ENCODE measurements at regions not wholly inside any gene's neighbourhood (a gene's known extent, or its start where the extent isn't known, plus 50 kb on each side); places are given as distances from the start of the nearest gene placed in this dataset.

DNA sequence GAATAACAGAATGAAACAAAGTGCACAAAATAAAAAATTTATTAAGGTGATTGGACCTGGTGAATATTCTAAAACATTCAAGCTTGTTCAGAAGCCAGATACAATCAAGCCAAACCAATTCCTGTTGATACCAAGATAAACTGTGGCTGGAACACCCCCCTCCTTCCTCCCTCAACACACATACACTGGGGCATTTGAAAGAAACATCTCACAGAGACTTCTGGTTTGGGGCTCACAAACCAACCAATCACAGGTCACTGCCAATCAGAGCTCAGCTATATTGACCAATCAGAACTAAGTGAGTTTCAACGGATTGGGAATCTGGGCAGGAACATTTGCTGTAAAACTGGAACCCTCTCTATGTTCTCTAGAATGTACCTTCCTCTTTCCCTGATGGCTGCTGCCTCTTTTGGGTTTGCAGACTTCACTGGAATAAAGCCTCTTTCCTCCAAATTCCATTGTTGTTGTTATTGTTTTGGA lies 340.6 kb upstream of the GOLIM4 start:
- Histone ChIP-seq H3K4me3 (no peak overlapping the region), H3K27me3 (replicated peaks; ENCODE audit: insufficient read depth) (no peaks in the 10 kb centered on the region), H3K4me1 (ENCODE audit: control insufficient read depth in 1 of 2, low read depth in 2 of 2) (no peaks in the 10 kb centered on the region), H3K27ac (no peak overlapping the region), H3K36me3 (no peaks in the 10 kb centered on the region), H3K9me3 (no peaks in the 10 kb centered on the region)
- TF ChIP-seq, protein P1, sequence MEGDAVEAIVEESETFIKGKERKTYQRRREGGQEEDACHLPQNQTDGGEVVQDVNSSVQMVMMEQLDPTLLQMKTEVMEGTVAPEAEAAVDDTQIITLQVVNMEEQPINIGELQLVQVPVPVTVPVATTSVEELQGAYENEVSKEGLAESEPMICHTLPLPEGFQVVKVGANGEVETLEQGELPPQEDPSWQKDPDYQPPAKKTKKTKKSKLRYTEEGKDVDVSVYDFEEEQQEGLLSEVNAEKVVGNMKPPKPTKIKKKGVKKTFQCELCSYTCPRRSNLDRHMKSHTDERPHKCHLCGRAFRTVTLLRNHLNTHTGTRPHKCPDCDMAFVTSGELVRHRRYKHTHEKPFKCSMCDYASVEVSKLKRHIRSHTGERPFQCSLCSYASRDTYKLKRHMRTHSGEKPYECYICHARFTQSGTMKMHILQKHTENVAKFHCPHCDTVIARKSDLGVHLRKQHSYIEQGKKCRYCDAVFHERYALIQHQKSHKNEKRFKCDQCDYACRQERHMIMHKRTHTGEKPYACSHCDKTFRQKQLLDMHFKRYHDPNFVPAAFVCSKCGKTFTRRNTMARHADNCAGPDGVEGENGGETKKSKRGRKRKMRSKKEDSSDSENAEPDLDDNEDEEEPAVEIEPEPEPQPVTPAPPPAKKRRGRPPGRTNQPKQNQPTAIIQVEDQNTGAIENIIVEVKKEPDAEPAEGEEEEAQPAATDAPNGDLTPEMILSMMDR (IDR thresholded peaks at IDR 0.05) = no peak
- ATAC-seq (ENCODE audit: insufficient number of reproducible peaks, low FRiP score, low read depth) = no peak
- DNase-seq (ENCODE audit: low spot score) = no peak

DNA sequence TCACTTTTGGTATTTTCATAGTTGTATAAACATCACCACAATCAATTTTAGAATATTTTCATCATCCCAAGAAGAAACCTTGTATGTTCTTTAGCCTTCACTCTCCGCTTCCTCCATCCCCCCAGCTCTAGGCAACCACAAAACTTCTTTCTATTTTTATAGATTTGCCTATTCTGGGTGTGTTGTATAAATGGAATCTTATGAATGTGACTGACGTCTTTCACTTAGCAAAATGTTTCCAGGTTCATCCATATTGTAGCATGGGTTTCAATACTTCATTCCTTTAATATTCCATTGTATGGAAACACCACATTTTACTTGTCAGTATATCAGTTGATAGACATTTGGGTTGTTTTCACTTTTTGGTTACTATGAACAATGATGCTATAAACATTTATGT lies 335.8 kb upstream of the GOLIM4 start:
- TF ChIP-seq, protein P1 (IDR thresholded peaks at IDR 0.05) = no peak
- ATAC-seq (ENCODE audit: insufficient number of reproducible peaks, low FRiP score, low read depth) = no peak
- H3K36me3 ChIP-seq = no peaks in the 10 kb centered on the region
- no peak overlapping the region for H3K27ac ChIP-seq
- no peaks in the 10 kb centered on the region for H3K27me3 ChIP-seq (replicated peaks; ENCODE audit: insufficient read depth)
- no peak overlapping the region for H3K4me3 ChIP-seq
- H3K9me3 ChIP-seq = no peaks in the 10 kb centered on the region
- H3K4me1 ChIP-seq (ENCODE audit: control insufficient read depth in 1 of 2, low read depth in 2 of 2) = no peaks in the 10 kb centered on the region
- no peak for DNase-seq (ENCODE audit: low spot score)

DNA sequence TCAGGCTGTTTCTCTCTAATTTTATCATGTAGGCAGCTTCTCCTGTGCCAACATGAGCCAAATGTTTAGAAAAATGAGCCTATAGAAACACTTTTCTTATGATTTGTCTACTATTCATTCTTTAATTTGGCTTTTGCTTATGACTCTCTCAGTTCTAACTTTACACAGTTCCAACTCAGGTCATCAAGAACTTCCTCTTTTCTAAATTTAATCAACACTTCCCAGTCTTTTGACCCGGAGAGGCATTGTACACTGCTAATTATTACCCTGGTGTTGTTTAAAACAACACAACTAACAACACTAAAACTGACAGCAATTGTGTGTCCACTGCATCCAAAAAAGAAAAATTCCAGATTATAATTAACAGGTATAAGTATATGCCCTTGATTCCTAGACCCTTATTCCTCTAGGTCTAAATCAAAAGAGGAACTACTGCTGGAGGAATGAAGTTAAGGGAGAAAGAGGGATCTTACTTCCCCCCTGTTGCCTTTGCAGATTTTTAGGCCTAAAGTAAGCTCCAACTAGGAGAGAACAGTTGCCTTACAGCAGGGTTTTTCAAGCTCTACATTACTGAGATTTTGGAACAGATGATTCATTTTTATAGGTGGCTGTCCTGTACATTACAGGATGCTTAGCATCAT lies 332.2 kb upstream of the GOLIM4 start:
- no peaks in the 10 kb centered on the region for H3K9me3 ChIP-seq
- DNase-seq (ENCODE audit: low spot score) (no peak), ATAC-seq (ENCODE audit: insufficient number of reproducible peaks, low FRiP score, low read depth) (no peak)
- no peaks in the 10 kb centered on the region for H3K4me1 ChIP-seq (ENCODE audit: control insufficient read depth in 1 of 2, low read depth in 2 of 2)
- no peaks in the 10 kb centered on the region for H3K36me3 ChIP-seq
- TF ChIP-seq, protein P1 (IDR thresholded peaks at IDR 0.05) = no peak
- H3K27ac ChIP-seq = no peak overlapping the region
- no peaks in the 10 kb centered on the region for H3K27me3 ChIP-seq (replicated peaks; ENCODE audit: insufficient read depth)
- H3K4me3 ChIP-seq = no peak overlapping the region

DNA sequence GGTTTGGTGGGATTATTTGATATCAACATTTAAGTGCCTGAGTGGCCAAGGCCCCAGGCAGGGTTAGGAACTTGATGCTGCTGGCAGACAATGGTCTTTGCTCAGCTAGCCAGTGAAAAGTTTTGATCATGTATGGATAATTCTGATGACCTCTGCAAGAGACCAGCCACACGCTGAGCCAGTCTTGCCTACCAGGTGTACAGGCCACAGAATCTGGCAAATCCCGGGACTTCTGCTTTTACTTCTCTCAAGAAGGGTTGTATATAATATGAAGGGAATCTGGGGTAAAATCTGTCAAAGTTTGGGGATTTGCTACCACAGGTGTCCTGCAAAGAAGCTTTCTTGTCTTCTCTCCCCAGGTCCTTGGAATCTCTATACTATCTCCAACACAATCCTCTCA lies 331.4 kb upstream of the GOLIM4 start:
- no peaks in the 10 kb centered on the region for H3K27me3 ChIP-seq (replicated peaks; ENCODE audit: insufficient read depth)
- TF ChIP-seq, protein P1 (IDR thresholded peaks at IDR 0.05) = no peak
- DNase-seq (ENCODE audit: low spot score) = no peak
- no peak for ATAC-seq (ENCODE audit: insufficient number of reproducible peaks, low FRiP score, low read depth)
- H3K9me3 ChIP-seq = no peaks in the 10 kb centered on the region
- H3K27ac ChIP-seq = no peak overlapping the region
- H3K36me3 ChIP-seq = no peaks in the 10 kb centered on the region
- H3K4me1 ChIP-seq (ENCODE audit: control insufficient read depth in 1 of 2, low read depth in 2 of 2) = no peaks in the 10 kb centered on the region
- no peak overlapping the region for H3K4me3 ChIP-seq

DNA sequence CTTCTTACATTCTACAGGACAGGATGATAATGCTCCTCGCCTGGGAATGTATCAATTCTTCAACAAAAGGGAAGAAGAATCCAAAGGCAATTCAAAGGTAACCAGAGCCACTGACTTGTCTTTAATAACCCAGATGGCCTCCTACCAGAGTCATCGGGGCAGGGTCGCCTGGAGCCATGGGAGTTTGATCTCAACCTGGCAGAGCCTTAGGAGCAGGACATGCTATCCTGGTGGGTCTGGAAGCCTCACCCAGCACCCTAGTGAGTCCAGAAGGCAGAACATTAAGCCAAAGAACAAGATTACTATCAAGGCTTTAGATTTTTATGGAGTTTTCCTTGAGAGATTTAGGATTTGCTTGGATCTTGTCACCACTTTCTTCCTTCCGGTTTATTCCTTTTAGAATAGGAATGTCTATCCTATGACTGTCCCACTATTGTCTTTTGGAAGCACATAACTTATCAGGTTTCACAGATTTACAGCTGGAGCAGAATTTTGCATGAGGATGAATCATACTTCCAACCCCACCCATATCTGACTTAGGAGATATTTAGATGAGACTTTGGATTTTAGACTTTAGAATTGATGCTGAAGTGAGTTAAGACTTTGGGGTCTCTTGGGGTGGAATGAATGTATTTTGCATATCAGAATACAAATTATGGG lies 330.3 kb upstream of the GOLIM4 start:
- no peak for ATAC-seq (ENCODE audit: insufficient number of reproducible peaks, low FRiP score, low read depth)
- TF ChIP-seq, protein P1 (IDR thresholded peaks at IDR 0.05) = no peak

More for the DNA sequence above, 330.3 kb upstream of the GOLIM4 start:
- Histone ChIP-seq H3K27me3 (replicated peaks; ENCODE audit: insufficient read depth) (no peaks in the 10 kb centered on the region), H3K36me3 (no peaks in the 10 kb centered on the region), H3K4me3 (no peak overlapping the region), H3K4me1 (ENCODE audit: control insufficient read depth in 1 of 2, low read depth in 2 of 2) (no peaks in the 10 kb centered on the region), H3K27ac (no peak overlapping the region), H3K9me3 (no peaks in the 10 kb centered on the region)
- DNase-seq (ENCODE audit: low spot score) = no peak
